ENCODE measurements at regions not wholly inside any gene's neighbourhood (a gene's known extent, or its start where the extent isn't known, plus 50 kb on each side); places are given as distances from the start of the nearest gene placed in this dataset.

GRCh38 chr13:106129273-106129672 lies 406.2 kb downstream of the EFNB2 start:
- no peak for TF ChIP-seq YY1 (IDR thresholded peaks at IDR 0.05; ENCODE audit: insufficient read depth, insufficient read length)
- TF ChIP-seq SUZ12 (IDR thresholded peaks at IDR 0.05; ENCODE audit: extremely low read depth, insufficient read depth, insufficient read length): no peak
- no peak for TF ChIP-seq ZNF274 (IDR thresholded peaks at IDR 0.05; ENCODE audit: low read depth, low read length)
- Histone ChIP-seq H3K4me1 (ENCODE audit: insufficient read depth, insufficient read length) (no peaks in the 10 kb centered on the region), H3K9me3 (ENCODE audit: insufficient read depth, low read length) (no peaks in the 10 kb centered on the region), H3K9ac (ENCODE audit: insufficient read length, low read depth) (no peak overlapping the region), H3K36me3 (ENCODE audit: insufficient read depth, insufficient read length, low read length) (no peaks in the 10 kb centered on the region), H3K4me3 (ENCODE audit: insufficient read length, low read depth) (no peak overlapping the region), H3K27me3 (ENCODE audit: insufficient read depth, insufficient read length) (no peaks in the 10 kb centered on the region)
- DNase-seq (ENCODE audit: low read depth, low spot score): no peak

GRCh38 chr13:106122234-106122633 lies 413.2 kb downstream of the EFNB2 start:
- no peak overlapping the region for H3K9ac ChIP-seq (ENCODE audit: insufficient read length, low read depth)

GRCh38 chr13:106121173-106121754 lies 414.2 kb downstream of the EFNB2 start:
- no peaks in the 10 kb centered on the region for H3K9me3 ChIP-seq (ENCODE audit: insufficient read depth, low read length)

More at GRCh38 chr13:106122234-106122633, 413.2 kb downstream of the EFNB2 start:
- Histone ChIP-seq H3K36me3 (ENCODE audit: insufficient read depth, insufficient read length, low read length) (no peaks in the 10 kb centered on the region), H3K9me3 (ENCODE audit: insufficient read depth, low read length) (no peaks in the 10 kb centered on the region), H3K27me3 (ENCODE audit: insufficient read depth, insufficient read length) (no peaks in the 10 kb centered on the region), H3K4me1 (ENCODE audit: insufficient read depth, insufficient read length) (no peaks in the 10 kb centered on the region), H3K4me3 (ENCODE audit: insufficient read length, low read depth) (no peak overlapping the region)
- DNase-seq (ENCODE audit: low read depth, low spot score): no peak
- TF ChIP-seq YY1 (IDR thresholded peaks at IDR 0.05; ENCODE audit: insufficient read depth, insufficient read length) (no peak), ZNF274 (IDR thresholded peaks at IDR 0.05; ENCODE audit: low read depth, low read length) (no peak), SUZ12 (IDR thresholded peaks at IDR 0.05; ENCODE audit: extremely low read depth, insufficient read depth, insufficient read length) (no peak)

GRCh38 chr13:106118996-106119395 lies 416.5 kb downstream of the EFNB2 start:
- H3K4me1 ChIP-seq (ENCODE audit: insufficient read depth, insufficient read length): no peaks in the 10 kb centered on the region
- H3K4me3 ChIP-seq (ENCODE audit: insufficient read length, low read depth): no peak overlapping the region
- no peak for DNase-seq (ENCODE audit: low read depth, low spot score)
- no peak overlapping the region for H3K9ac ChIP-seq (ENCODE audit: insufficient read length, low read depth)
- no peak for TF ChIP-seq YY1 (IDR thresholded peaks at IDR 0.05; ENCODE audit: insufficient read depth, insufficient read length)
- no peak for TF ChIP-seq ZNF274 (IDR thresholded peaks at IDR 0.05; ENCODE audit: low read depth, low read length)
- no peak for TF ChIP-seq SUZ12 (IDR thresholded peaks at IDR 0.05; ENCODE audit: extremely low read depth, insufficient read depth, insufficient read length)
- no peaks in the 10 kb centered on the region for H3K9me3 ChIP-seq (ENCODE audit: insufficient read depth, low read length)
- no peaks in the 10 kb centered on the region for H3K27me3 ChIP-seq (ENCODE audit: insufficient read depth, insufficient read length)
- no peaks in the 10 kb centered on the region for H3K36me3 ChIP-seq (ENCODE audit: insufficient read depth, insufficient read length, low read length)

More at GRCh38 chr13:106121173-106121754, 414.2 kb downstream of the EFNB2 start:
- TF ChIP-seq YY1 (IDR thresholded peaks at IDR 0.05; ENCODE audit: insufficient read depth, insufficient read length) (no peak), ZNF274 (IDR thresholded peaks at IDR 0.05; ENCODE audit: low read depth, low read length) (no peak), SUZ12 (IDR thresholded peaks at IDR 0.05; ENCODE audit: extremely low read depth, insufficient read depth, insufficient read length) (no peak)
- DNase-seq (ENCODE audit: low read depth, low spot score): no peak
- no peaks in the 10 kb centered on the region for H3K4me1 ChIP-seq (ENCODE audit: insufficient read depth, insufficient read length)
- H3K4me3 ChIP-seq (ENCODE audit: insufficient read length, low read depth): no peak overlapping the region
- H3K27me3 ChIP-seq (ENCODE audit: insufficient read depth, insufficient read length): no peaks in the 10 kb centered on the region
- H3K36me3 ChIP-seq (ENCODE audit: insufficient read depth, insufficient read length, low read length): no peaks in the 10 kb centered on the region
- no peak overlapping the region for H3K9ac ChIP-seq (ENCODE audit: insufficient read length, low read depth)

- Histone ChIP-seq H3K4me1 (ENCODE audit: insufficient read depth, insufficient read length) (no peaks in the 10 kb centered on the region), H3K9me3 (ENCODE audit: insufficient read depth, low read length) (no peaks in the 10 kb centered on the region), H3K9ac (ENCODE audit: insufficient read length, low read depth) (no peak overlapping the region), H3K27me3 (ENCODE audit: insufficient read depth, insufficient read length) (no peaks in the 10 kb centered on the region), H3K4me3 (ENCODE audit: insufficient read length, low read depth) (no peak overlapping the region), H3K36me3 (ENCODE audit: insufficient read depth, insufficient read length, low read length) (no peaks in the 10 kb centered on the region)
- TF ChIP-seq ZNF274 (IDR thresholded peaks at IDR 0.05; ENCODE audit: low read depth, low read length): no peak
- TF ChIP-seq SUZ12 (IDR thresholded peaks at IDR 0.05; ENCODE audit: extremely low read depth, insufficient read depth, insufficient read length): no peak
- no peak for TF ChIP-seq YY1 (IDR thresholded peaks at IDR 0.05; ENCODE audit: insufficient read depth, insufficient read length)
- no peak for DNase-seq (ENCODE audit: low read depth, low spot score)
Measured at GRCh38 chr13:106118050-106118449, 417.4 kb downstream of the EFNB2 start.

GRCh38 chr13:106117640-106118039 lies 417.8 kb downstream of the EFNB2 start:
- H3K4me3 ChIP-seq (ENCODE audit: insufficient read length, low read depth): no peak overlapping the region
- TF ChIP-seq SUZ12 (IDR thresholded peaks at IDR 0.05; ENCODE audit: extremely low read depth, insufficient read depth, insufficient read length) (no peak), YY1 (IDR thresholded peaks at IDR 0.05; ENCODE audit: insufficient read depth, insufficient read length) (no peak), ZNF274 (IDR thresholded peaks at IDR 0.05; ENCODE audit: low read depth, low read length) (no peak)
- H3K36me3 ChIP-seq (ENCODE audit: insufficient read depth, insufficient read length, low read length): no peaks in the 10 kb centered on the region
- no peak for DNase-seq (ENCODE audit: low read depth, low spot score)
- H3K9me3 ChIP-seq (ENCODE audit: insufficient read depth, low read length): no peaks in the 10 kb centered on the region
- H3K4me1 ChIP-seq (ENCODE audit: insufficient read depth, insufficient read length): no peaks in the 10 kb centered on the region
- H3K27me3 ChIP-seq (ENCODE audit: insufficient read depth, insufficient read length): no peaks in the 10 kb centered on the region
- H3K9ac ChIP-seq (ENCODE audit: insufficient read length, low read depth): no peak overlapping the region

GRCh38 chr13:106117035-106117434 lies 418.4 kb downstream of the EFNB2 start:
- TF ChIP-seq SUZ12 (IDR thresholded peaks at IDR 0.05; ENCODE audit: extremely low read depth, insufficient read depth, insufficient read length): no peak
- TF ChIP-seq ZNF274 (IDR thresholded peaks at IDR 0.05; ENCODE audit: low read depth, low read length): no peak
- no peak for TF ChIP-seq YY1 (IDR thresholded peaks at IDR 0.05; ENCODE audit: insufficient read depth, insufficient read length)
- DNase-seq (ENCODE audit: low read depth, low spot score): no peak
- Histone ChIP-seq H3K4me3 (ENCODE audit: insufficient read length, low read depth) (no peak overlapping the region), H3K9ac (ENCODE audit: insufficient read length, low read depth) (no peak overlapping the region), H3K27me3 (ENCODE audit: insufficient read depth, insufficient read length) (no peaks in the 10 kb centered on the region), H3K9me3 (ENCODE audit: insufficient read depth, low read length) (no peaks in the 10 kb centered on the region), H3K4me1 (ENCODE audit: insufficient read depth, insufficient read length) (no peaks in the 10 kb centered on the region), H3K36me3 (ENCODE audit: insufficient read depth, insufficient read length, low read length) (no peaks in the 10 kb centered on the region)
